H1 (cell line): ENCODE measurements at regions not wholly inside any gene's neighbourhood (a gene's known extent, or its start where the extent isn't known, plus 50 kb on each side); places are given as distances from the start of the nearest gene placed in this dataset.

Source experiments
- BCL11A ChIP-seq, 2 experiments: IDR thresholded peaks; one replicate each; pipeline ENCODE4 v1.6.1; 2011; ENCODE audit warnings: low read depth in 2 of 2, low read length in 2 of 2, mild to moderate bottlenecking in 2 of 2
- CBX5 ChIP-seq: fragments of 300-800, 300-1000 bp; sonication (generic); IDR thresholded peaks from 2 replicates; pipeline ENCODE4 v1.7.1; 2016; ENCODE audit warnings: antibody characterized with exemption, low read length, low read depth
- CHD1 ChIP-seq: IDR thresholded peaks from 2 replicates; pipeline ENCODE4 v1.6.1; 2012; ENCODE audit warnings: low read depth, low read length, improper control_type of control experiment
- CHD2 ChIP-seq: IDR thresholded peaks from 2 replicates; pipeline ENCODE4 v1.6.1; 2012; ENCODE audit warnings: low read length, improper control_type of control experiment
- EZH2 ChIP-seq: fragments of 200-600 bp; sonication (generic); IDR thresholded peaks from 2 replicates; pipeline ENCODE4 v1.7.1; 2012; ENCODE audit warnings: low read depth, mild to moderate bottlenecking, moderate library complexity, low read length, inconsistent platforms; ENCODE audit not compliant: severe bottlenecking
- POLR2A ChIP-seq, 2 experiments: IDR thresholded peaks; 1 replicate in 1 of 2; 2 replicates in 1 of 2; pipeline ENCODE4 v1.6.1; 2011; ENCODE audit warnings: low read depth in 2 of 2, low read length in 2 of 2, mild to moderate bottlenecking in 2 of 2; ENCODE audit errors: control extremely low read depth in 1 of 2
- SRF ChIP-seq: IDR thresholded peaks from 2 replicates; pipeline ENCODE4 v1.6.1; 2011; ENCODE audit warnings: mild to moderate bottlenecking, low read depth, low read length, moderate library complexity
- TAF1 ChIP-seq: IDR thresholded peaks from 2 replicates; pipeline ENCODE4 v1.6.1; 2011; ENCODE audit warnings: mild to moderate bottlenecking, low read depth, low read length
- TF ChIP-seq, protein P1 (sequence below): IDR thresholded peaks from 2 replicates; pipeline ENCODE4 v1.6.1; 2011; ENCODE audit warnings: low read length, improper control_type of control experiment
- TF ChIP-seq, protein P2 (sequence below), 3 experiments: IDR thresholded peaks; 1 replicate in 2 of 3; 2 replicates in 1 of 3; pipeline versions ENCODE4 v1.5.1 to v1.6.1; 2011; ENCODE audit warnings: low read length in 3 of 3, mild to moderate bottlenecking in 3 of 3, inconsistent platforms in 2 of 3, low read depth in 1 of 3, moderate library complexity in 1 of 3; ENCODE audit not compliant: insufficient read depth in 1 of 3; ENCODE audit errors: control extremely low read depth in 1 of 3
- TF ChIP-seq, protein P3 (sequence below): IDR thresholded peaks from 2 replicates; pipeline ENCODE4 v1.6.1; 2012; ENCODE audit warnings: low read length, inconsistent platforms

DNA sequence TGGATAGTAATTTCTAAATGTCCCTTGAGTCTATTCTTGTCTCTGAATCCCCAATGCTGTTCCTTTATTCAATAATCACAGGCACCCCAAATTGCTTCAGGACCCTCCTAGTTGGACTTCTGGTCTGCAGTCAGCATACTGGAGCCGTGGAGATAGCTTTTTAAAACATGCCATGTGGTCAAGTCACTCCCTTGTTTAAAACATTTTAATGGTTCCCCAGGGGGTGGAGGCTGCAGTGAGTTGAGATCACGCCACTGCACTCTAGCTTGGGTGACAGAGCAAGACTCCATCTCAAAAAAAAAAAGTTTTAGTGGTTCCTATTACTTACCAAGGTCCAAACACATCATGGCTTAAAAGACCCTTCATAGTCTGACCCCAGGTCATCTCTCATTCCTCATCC is 220.3 kb downstream of the ADAMTS15 start:
- TF ChIP-seq, protein P1, sequence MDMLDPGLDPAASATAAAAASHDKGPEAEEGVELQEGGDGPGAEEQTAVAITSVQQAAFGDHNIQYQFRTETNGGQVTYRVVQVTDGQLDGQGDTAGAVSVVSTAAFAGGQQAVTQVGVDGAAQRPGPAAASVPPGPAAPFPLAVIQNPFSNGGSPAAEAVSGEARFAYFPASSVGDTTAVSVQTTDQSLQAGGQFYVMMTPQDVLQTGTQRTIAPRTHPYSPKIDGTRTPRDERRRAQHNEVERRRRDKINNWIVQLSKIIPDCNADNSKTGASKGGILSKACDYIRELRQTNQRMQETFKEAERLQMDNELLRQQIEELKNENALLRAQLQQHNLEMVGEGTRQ: no peak
- TF ChIP-seq POLR2A (IDR thresholded peaks at IDR 0.05; ENCODE audit: control extremely low read depth in 1 of 2, low read depth in 2 of 2, low read length in 2 of 2): no peak
- no peak for TF ChIP-seq BCL11A (IDR thresholded peaks at IDR 0.05; ENCODE audit: low read depth in 2 of 2, low read length in 2 of 2)
- TF ChIP-seq EZH2: no peak
- TF ChIP-seq SRF: no peak
- TF ChIP-seq, protein P2, sequence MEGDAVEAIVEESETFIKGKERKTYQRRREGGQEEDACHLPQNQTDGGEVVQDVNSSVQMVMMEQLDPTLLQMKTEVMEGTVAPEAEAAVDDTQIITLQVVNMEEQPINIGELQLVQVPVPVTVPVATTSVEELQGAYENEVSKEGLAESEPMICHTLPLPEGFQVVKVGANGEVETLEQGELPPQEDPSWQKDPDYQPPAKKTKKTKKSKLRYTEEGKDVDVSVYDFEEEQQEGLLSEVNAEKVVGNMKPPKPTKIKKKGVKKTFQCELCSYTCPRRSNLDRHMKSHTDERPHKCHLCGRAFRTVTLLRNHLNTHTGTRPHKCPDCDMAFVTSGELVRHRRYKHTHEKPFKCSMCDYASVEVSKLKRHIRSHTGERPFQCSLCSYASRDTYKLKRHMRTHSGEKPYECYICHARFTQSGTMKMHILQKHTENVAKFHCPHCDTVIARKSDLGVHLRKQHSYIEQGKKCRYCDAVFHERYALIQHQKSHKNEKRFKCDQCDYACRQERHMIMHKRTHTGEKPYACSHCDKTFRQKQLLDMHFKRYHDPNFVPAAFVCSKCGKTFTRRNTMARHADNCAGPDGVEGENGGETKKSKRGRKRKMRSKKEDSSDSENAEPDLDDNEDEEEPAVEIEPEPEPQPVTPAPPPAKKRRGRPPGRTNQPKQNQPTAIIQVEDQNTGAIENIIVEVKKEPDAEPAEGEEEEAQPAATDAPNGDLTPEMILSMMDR (IDR thresholded peaks at IDR 0.05; ENCODE audit: control extremely low read depth in 1 of 3, insufficient read depth in 1 of 3, low read depth in 1 of 3, low read length in 3 of 3): no peak
- TF ChIP-seq CHD1: no peak
- TF ChIP-seq, protein P3, sequence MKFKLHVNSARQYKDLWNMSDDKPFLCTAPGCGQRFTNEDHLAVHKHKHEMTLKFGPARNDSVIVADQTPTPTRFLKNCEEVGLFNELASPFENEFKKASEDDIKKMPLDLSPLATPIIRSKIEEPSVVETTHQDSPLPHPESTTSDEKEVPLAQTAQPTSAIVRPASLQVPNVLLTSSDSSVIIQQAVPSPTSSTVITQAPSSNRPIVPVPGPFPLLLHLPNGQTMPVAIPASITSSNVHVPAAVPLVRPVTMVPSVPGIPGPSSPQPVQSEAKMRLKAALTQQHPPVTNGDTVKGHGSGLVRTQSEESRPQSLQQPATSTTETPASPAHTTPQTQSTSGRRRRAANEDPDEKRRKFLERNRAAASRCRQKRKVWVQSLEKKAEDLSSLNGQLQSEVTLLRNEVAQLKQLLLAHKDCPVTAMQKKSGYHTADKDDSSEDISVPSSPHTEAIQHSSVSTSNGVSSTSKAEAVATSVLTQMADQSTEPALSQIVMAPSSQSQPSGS: no peak
- TF ChIP-seq CBX5: no peak
- no peak for TF ChIP-seq TAF1
- no peak for TF ChIP-seq CHD2
